Stomach (tissue), 8 donors: ENCODE measurements at regions not wholly inside any gene's neighbourhood (a gene's known extent, or its start where the extent isn't known, plus 50 kb on each side); places are given as distances from the start of the nearest gene placed in this dataset.

Experiments used
- DNase-seq, 2 donors: peaks; one replicate each; pipeline versions ENCODE4 v3.0.0 to v3.0.0-alpha.2; 2013 to 2019
- H3K27ac ChIP-seq, 5 donors: fragments of 200-600 bp in 4 of 5; sonication (generic) in 4 of 5; one replicate each; pipeline ENCODE4 v1.5.1; 2013 to 2019; ENCODE audit warnings: mild to moderate bottlenecking in 1 of 5, moderate library complexity in 1 of 5
- H3K27me3 ChIP-seq, 3 donors: fragments of 200-600 bp; sonication (generic); one replicate each; pipeline ENCODE4 v1.5.1; 2017 to 2019; ENCODE audit warnings: mixed run types in 1 of 3
- H3K36me3 ChIP-seq, 4 donors: fragments of 200-600 bp; sonication (generic); 1 replicate in 3 of 4; 2 replicates in 1 of 4; pipeline ENCODE4 v1.5.1; 2016 to 2019
- H3K4me1 ChIP-seq, 4 donors: fragments of 200-600 bp; sonication (generic); one replicate each; pipeline ENCODE4 v1.5.1; 2016 to 2019
- H3K4me3 ChIP-seq, 4 donors: fragments of 200-600 bp; sonication (generic) in 3 of 4; one replicate each; pipeline ENCODE4 v1.5.1; 2016 to 2019; ENCODE audit warnings: mild to moderate bottlenecking in 1 of 4
- H3K9me3 ChIP-seq, 4 donors: fragments of 200-600 bp; sonication (generic); one replicate each; pipeline ENCODE4 v1.5.1; 2016 to 2019
- EP300 ChIP-seq: sonication (generic); formaldehyde crosslinking; IDR thresholded peaks from one replicate; pipeline ENCODE4 v1.6.1; 2017; ENCODE audit warnings: antibody characterized with exemption
- POLR2A ChIP-seq, 4 donors: fragments of 450-650 bp; IDR thresholded peaks; one replicate each; pipeline ENCODE4 v1.6.1; 2016; ENCODE audit warnings: antibody characterized with exemption in 4 of 4, control low read depth in 2 of 4, mild to moderate bottlenecking in 1 of 4, moderate library complexity in 1 of 4
- POLR2AphosphoS5 ChIP-seq, 3 donors: sonication (generic); formaldehyde crosslinking; IDR thresholded peaks; one replicate each; pipeline ENCODE4 v1.6.1; 2016; ENCODE audit warnings: antibody characterized with exemption in 3 of 3
- WGBS, 5 donors: extraction: QIAGEN DNeasy Blood & Tissue Kit in 3 of 5; methylation state at CpG; one replicate each; pipeline versions ENCODE4 v1.1.5 to v1.1.7; 2013 to 2018; 5-methylcytosine and 5-hydroxymethylcytosine counted together
- intact Hi-C: fragments of 100-400 bp; cut with DNase I; formaldehyde crosslinking; loops from one replicate; pipeline ENCODE4 v1.15.1; 2023; ENCODE audit warnings: low total_unique reads
- TF ChIP-seq, protein P1 (sequence below), 7 experiments: fragments of 450-650 bp in 4 of 7; fragments of 200-600 bp in 3 of 7; sonication (generic) in 3 of 7; IDR thresholded peaks; one replicate each; pipeline ENCODE4 v1.5.1; 2016 to 2019; ENCODE audit warnings: antibody characterized with exemption in 7 of 7, control low read depth in 2 of 7, mild to moderate bottlenecking in 1 of 7
- donor health status: healthy with polysubstance abuse.
- donor health status: Bipolar disorder and iron deficiency.
- donor health status: healthy.

DNA sequence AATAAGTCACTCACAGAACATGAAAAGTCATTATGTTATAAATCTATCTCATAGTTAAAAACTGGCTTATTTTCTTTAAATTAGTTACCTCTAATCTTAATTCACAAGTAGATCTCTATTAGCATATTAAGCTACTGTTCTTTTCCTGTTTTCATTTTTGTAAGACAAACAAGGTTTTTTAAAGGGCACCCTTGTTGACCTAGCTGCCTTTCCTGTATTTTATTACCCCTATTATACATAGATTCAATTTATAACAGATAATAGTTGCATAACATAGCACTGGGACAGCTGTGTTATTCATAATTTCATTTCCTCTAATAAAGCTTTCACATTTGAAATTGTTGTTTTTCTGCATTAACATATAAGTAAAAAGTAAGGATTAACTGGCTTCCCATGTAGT is 1500.7 kb upstream of the FLRT2 start:
- H3K36me3 ChIP-seq = no peaks in the 10 kb centered on the region
- H3K27ac ChIP-seq = no peak overlapping the region
- intact Hi-C loops = no loop called here
- TF ChIP-seq, protein P1, sequence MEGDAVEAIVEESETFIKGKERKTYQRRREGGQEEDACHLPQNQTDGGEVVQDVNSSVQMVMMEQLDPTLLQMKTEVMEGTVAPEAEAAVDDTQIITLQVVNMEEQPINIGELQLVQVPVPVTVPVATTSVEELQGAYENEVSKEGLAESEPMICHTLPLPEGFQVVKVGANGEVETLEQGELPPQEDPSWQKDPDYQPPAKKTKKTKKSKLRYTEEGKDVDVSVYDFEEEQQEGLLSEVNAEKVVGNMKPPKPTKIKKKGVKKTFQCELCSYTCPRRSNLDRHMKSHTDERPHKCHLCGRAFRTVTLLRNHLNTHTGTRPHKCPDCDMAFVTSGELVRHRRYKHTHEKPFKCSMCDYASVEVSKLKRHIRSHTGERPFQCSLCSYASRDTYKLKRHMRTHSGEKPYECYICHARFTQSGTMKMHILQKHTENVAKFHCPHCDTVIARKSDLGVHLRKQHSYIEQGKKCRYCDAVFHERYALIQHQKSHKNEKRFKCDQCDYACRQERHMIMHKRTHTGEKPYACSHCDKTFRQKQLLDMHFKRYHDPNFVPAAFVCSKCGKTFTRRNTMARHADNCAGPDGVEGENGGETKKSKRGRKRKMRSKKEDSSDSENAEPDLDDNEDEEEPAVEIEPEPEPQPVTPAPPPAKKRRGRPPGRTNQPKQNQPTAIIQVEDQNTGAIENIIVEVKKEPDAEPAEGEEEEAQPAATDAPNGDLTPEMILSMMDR (IDR thresholded peaks at IDR 0.05) = no peak
- TF ChIP-seq EP300 = no peak
- TF ChIP-seq POLR2AphosphoS5 (IDR thresholded peaks at IDR 0.05) = no peak
- no peak for TF ChIP-seq POLR2A (IDR thresholded peaks at IDR 0.05)
- no peaks in the 10 kb centered on the region for H3K27me3 ChIP-seq
- H3K4me1 ChIP-seq = peaks cover 0 to 8% (median 1%) of the 10 kb centered on the region in 4 donors
- no peak for DNase-seq
- H3K9me3 ChIP-seq = no peaks in the 10 kb centered on the region
- H3K4me3 ChIP-seq = no peak overlapping the region

DNA sequence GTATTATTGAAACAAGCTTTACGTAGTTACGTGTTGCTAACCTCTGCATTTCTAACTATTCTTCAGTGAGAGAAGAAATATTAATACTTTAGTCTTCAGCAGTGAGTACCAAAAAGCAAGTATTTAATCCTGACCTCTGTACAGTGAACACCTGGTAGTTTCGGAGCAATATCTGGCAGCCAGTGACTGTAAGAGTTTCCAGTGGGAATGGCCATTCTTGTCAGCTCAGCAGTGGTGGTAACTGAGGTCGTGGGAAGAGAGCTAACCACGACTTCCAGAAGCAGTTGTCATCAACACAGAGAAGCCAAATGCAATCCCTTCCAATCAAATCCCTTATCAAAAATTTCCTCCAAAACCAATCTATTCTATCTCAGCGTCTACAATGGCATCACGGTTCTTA is 1500.2 kb upstream of the FLRT2 start:
- peaks cover 0 to 7% (median under 1%) of the 10 kb centered on the region in 4 donors for H3K4me1 ChIP-seq
- TF ChIP-seq, protein P1 (IDR thresholded peaks at IDR 0.05) = no peak
- no peak for TF ChIP-seq POLR2A (IDR thresholded peaks at IDR 0.05)
- no peaks in the 10 kb centered on the region for H3K36me3 ChIP-seq
- no peak overlapping the region for H3K27ac ChIP-seq
- intact Hi-C loops = no loop called here
- H3K9me3 ChIP-seq = no peaks in the 10 kb centered on the region
- DNase-seq = no peak
- H3K4me3 ChIP-seq = no peak overlapping the region
- 62 to 72% (median 70%) methylated on average over 7 of the region's 7 CpGs for WGBS, 5 donors
- no peaks in the 10 kb centered on the region for H3K27me3 ChIP-seq

DNA sequence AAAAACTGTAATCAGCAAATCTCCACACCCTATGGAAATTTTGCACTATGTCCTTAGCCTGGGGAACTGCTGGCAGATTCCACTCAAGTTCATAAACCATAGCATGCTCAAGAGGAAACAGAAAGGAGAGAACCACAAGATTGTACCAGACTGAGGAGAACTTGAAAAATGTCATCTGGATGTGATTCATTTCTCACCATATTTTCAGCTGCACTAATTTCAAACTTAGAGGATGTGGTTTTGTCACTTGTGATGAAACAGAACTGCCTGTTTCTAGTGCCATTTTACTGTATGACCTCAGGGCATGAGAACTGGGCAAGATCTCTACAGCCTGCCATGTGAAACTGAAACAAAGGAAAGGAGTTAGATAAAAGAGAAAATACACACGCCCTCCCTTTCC is 1493.1 kb upstream of the FLRT2 start:
- 17 to 42% (median 23%) methylated on average over 1 of the region's 1 CpG for WGBS, 5 donors
- Histone ChIP-seq H3K36me3 (no peaks in the 10 kb centered on the region), H3K4me3 (no peak overlapping the region), H3K27me3 (no peaks in the 10 kb centered on the region), H3K27ac (no peak overlapping the region), H3K4me1 (no peaks in the 10 kb centered on the region), H3K9me3 (no peaks in the 10 kb centered on the region)
- peak in 1 of 2 donors; percentile 28 for DNase-seq
- intact Hi-C loops = no loop called here
- TF ChIP-seq EP300 (no peak), POLR2AphosphoS5 (IDR thresholded peaks at IDR 0.05) (no peak), POLR2A (IDR thresholded peaks at IDR 0.05) (no peak)
- TF ChIP-seq, protein P1 (IDR thresholded peaks at IDR 0.05) = no peak

DNA sequence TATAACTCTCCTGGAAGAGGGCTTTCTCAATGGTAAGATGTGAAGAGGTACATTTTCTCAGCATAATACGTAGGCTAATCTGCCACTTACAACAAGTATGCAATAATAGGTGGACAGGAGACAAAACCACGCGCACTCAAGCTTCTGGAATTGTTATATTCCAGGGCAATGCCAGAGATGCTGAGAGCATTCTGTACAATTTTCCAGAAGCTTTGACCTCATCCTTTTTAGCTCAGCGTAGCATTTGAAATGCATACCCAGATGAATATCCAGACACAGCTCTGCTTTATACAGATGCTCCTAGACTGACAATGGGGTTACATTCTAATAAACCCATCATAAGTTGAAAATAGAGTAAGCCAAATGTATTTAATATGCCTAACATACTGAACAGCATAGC is 1492.4 kb upstream of the FLRT2 start:
- 77 to 96% (median 94%) methylated on average over 4 of the region's 4 CpGs for WGBS, 5 donors

More for the DNA sequence above, 1492.4 kb upstream of the FLRT2 start:
- Histone ChIP-seq H3K27ac (no peak overlapping the region), H3K27me3 (no peaks in the 10 kb centered on the region), H3K36me3 (no peaks in the 10 kb centered on the region), H3K4me1 (no peaks in the 10 kb centered on the region), H3K4me3 (no peak overlapping the region), H3K9me3 (no peaks in the 10 kb centered on the region)
- no peak for DNase-seq
- TF ChIP-seq POLR2A (IDR thresholded peaks at IDR 0.05) (no peak), POLR2AphosphoS5 (IDR thresholded peaks at IDR 0.05) (no peak), EP300 (no peak)
- TF ChIP-seq, protein P1 (IDR thresholded peaks at IDR 0.05) = no peak
- intact Hi-C loops = no loop called here
